ENCODE measurements at regions not wholly inside any gene's neighbourhood (a gene's known extent, or its start where the extent isn't known, plus 50 kb on each side); places are given as distances from the start of the nearest gene placed in this dataset.

DNA sequence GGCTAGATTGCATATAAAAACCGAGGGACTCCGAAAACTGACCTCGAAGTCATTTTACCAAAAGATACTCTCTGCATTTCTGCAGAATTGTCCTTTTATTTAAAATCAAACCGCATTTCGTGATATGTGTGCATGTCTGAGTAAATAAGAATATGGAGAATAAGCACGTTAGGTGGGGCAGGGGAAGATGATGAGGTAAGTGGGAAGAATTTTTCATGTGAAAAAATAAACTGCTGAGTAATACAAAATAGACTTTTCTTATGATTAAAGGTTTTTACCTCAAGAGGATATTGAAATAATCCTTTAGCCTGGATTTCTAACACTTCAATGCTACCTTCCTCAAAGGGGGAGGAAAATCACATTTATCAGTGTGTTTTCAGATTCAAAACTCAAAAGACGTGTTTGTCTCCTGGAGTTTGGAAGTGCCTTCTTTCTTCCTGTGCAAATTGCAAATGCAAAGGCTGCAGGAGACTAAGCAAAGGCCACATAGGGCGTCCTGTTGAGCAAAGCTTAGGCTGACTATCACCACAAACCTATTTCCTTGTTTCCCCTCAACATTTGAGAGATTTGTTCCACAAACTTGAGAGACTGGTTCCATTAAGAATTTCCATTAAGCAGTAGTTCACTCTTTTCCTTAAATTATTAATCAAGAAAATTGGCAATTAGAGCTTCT, 813.5 kb downstream of the MCTP2 start (continued):
- TF ChIP-seq, protein P1, sequence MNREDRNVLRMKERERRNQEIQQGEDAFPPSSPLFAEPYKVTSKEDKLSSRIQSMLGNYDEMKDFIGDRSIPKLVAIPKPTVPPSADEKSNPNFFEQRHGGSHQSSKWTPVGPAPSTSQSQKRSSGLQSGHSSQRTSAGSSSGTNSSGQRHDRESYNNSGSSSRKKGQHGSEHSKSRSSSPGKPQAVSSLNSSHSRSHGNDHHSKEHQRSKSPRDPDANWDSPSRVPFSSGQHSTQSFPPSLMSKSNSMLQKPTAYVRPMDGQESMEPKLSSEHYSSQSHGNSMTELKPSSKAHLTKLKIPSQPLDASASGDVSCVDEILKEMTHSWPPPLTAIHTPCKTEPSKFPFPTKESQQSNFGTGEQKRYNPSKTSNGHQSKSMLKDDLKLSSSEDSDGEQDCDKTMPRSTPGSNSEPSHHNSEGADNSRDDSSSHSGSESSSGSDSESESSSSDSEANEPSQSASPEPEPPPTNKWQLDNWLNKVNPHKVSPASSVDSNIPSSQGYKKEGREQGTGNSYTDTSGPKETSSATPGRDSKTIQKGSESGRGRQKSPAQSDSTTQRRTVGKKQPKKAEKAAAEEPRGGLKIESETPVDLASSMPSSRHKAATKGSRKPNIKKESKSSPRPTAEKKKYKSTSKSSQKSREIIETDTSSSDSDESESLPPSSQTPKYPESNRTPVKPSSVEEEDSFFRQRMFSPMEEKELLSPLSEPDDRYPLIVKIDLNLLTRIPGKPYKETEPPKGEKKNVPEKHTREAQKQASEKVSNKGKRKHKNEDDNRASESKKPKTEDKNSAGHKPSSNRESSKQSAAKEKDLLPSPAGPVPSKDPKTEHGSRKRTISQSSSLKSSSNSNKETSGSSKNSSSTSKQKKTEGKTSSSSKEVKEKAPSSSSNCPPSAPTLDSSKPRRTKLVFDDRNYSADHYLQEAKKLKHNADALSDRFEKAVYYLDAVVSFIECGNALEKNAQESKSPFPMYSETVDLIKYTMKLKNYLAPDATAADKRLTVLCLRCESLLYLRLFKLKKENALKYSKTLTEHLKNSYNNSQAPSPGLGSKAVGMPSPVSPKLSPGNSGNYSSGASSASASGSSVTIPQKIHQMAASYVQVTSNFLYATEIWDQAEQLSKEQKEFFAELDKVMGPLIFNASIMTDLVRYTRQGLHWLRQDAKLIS (CRISPR knock-in tag; IDR thresholded peaks at IDR 0.05; ENCODE audit: borderline replicate concordance): no peak
- TF ChIP-seq GRHL2 (CRISPR knock-in tag; IDR thresholded peaks at IDR 0.05; ENCODE audit: insufficient replicate concordance, severe bottlenecking): no peak
- TF ChIP-seq, protein P2, sequence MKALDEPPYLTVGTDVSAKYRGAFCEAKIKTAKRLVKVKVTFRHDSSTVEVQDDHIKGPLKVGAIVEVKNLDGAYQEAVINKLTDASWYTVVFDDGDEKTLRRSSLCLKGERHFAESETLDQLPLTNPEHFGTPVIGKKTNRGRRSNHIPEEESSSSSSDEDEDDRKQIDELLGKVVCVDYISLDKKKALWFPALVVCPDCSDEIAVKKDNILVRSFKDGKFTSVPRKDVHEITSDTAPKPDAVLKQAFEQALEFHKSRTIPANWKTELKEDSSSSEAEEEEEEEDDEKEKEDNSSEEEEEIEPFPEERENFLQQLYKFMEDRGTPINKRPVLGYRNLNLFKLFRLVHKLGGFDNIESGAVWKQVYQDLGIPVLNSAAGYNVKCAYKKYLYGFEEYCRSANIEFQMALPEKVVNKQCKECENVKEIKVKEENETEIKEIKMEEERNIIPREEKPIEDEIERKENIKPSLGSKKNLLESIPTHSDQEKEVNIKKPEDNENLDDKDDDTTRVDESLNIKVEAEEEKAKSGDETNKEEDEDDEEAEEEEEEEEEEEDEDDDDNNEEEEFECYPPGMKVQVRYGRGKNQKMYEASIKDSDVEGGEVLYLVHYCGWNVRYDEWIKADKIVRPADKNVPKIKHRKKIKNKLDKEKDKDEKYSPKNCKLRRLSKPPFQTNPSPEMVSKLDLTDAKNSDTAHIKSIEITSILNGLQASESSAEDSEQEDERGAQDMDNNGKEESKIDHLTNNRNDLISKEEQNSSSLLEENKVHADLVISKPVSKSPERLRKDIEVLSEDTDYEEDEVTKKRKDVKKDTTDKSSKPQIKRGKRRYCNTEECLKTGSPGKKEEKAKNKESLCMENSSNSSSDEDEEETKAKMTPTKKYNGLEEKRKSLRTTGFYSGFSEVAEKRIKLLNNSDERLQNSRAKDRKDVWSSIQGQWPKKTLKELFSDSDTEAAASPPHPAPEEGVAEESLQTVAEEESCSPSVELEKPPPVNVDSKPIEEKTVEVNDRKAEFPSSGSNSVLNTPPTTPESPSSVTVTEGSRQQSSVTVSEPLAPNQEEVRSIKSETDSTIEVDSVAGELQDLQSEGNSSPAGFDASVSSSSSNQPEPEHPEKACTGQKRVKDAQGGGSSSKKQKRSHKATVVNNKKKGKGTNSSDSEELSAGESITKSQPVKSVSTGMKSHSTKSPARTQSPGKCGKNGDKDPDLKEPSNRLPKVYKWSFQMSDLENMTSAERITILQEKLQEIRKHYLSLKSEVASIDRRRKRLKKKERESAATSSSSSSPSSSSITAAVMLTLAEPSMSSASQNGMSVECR (CRISPR knock-in tag; IDR thresholded peaks at IDR 0.05; ENCODE audit: borderline replicate concordance): no peak
- TF ChIP-seq SOX15 (CRISPR knock-in tag; IDR thresholded peaks at IDR 0.05): no peak
- no peak for TF ChIP-seq OVOL2 (CRISPR knock-in tag; IDR thresholded peaks at IDR 0.05; ENCODE audit: borderline replicate concordance)

DNA sequence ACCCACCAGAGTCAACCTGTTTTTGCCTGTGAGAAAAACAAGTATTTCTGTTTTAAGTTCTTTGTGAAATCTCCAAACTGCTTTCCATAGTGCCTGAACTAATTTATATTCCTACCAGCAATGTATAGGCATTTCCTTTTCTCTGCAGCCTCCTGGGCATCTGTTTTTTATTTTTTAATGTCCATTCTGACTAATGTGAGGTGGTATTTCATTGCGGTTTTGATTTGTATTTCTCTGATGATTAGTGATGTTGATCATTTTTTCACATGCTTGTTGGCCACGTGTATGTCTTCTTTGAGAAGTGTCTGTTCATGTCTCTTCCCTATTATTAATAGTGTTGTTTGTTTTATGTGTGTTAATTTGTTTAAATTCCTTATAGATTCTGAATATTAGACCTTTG, 820.5 kb downstream of the MCTP2 start:
- Mint-ChIP-seq H3K4me1 (peaks cover 11% of the 10 kb centered on the region), H3K4me3 (no peak overlapping the region), H3K27me3 (ENCODE audit: low read depth) (no peaks in the 10 kb centered on the region; the same call in none of the 2 replicates), H3K36me3 (peaks cover 45% of the 10 kb centered on the region), H3K9me3 (peaks cover 64% of the 10 kb centered on the region), H3K27ac (no peak overlapping the region)
- DNase-seq (ENCODE audit: low spot score) (no peak), ATAC-seq (no peak)
- ChIA-PET CTCF (no interaction called here), POLR2A (no interaction called here)
- TF ChIP-seq ZNF219 (CRISPR knock-in tag; IDR thresholded peaks at IDR 0.05; ENCODE audit: borderline replicate concordance) (no peak), ZNF423 (CRISPR knock-in tag; IDR thresholded peaks at IDR 0.05) (no peak), OVOL2 (CRISPR knock-in tag; IDR thresholded peaks at IDR 0.05; ENCODE audit: borderline replicate concordance) (no peak), ATF1 (CRISPR knock-in tag; IDR thresholded peaks at IDR 0.05) (no peak), ZNF671 (CRISPR knock-in tag; IDR thresholded peaks at IDR 0.05) (no peak), CREM (CRISPR knock-in tag; IDR thresholded peaks at IDR 0.05) (no peak), IRF2 (CRISPR knock-in tag; IDR thresholded peaks at IDR 0.05; ENCODE audit: borderline replicate concordance, low read depth) (no peak), NFATC4 (CRISPR knock-in tag; IDR thresholded peaks at IDR 0.05) (no peak), SMAD4 (CRISPR knock-in tag; IDR thresholded peaks at IDR 0.05) (no peak), ZNF263 (CRISPR knock-in tag; IDR thresholded peaks at IDR 0.05; ENCODE audit: low read depth) (no peak), GABPB1 (CRISPR knock-in tag; IDR thresholded peaks at IDR 0.05) (no peak)
- TF ChIP-seq, protein P3, sequence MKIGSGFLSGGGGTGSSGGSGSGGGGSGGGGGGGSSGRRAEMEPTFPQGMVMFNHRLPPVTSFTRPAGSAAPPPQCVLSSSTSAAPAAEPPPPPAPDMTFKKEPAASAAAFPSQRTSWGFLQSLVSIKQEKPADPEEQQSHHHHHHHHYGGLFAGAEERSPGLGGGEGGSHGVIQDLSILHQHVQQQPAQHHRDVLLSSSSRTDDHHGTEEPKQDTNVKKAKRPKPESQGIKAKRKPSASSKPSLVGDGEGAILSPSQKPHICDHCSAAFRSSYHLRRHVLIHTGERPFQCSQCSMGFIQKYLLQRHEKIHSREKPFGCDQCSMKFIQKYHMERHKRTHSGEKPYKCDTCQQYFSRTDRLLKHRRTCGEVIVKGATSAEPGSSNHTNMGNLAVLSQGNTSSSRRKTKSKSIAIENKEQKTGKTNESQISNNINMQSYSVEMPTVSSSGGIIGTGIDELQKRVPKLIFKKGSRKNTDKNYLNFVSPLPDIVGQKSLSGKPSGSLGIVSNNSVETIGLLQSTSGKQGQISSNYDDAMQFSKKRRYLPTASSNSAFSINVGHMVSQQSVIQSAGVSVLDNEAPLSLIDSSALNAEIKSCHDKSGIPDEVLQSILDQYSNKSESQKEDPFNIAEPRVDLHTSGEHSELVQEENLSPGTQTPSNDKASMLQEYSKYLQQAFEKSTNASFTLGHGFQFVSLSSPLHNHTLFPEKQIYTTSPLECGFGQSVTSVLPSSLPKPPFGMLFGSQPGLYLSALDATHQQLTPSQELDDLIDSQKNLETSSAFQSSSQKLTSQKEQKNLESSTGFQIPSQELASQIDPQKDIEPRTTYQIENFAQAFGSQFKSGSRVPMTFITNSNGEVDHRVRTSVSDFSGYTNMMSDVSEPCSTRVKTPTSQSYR (CRISPR knock-in tag; IDR thresholded peaks at IDR 0.05): no peak
- TF ChIP-seq, protein P4, sequence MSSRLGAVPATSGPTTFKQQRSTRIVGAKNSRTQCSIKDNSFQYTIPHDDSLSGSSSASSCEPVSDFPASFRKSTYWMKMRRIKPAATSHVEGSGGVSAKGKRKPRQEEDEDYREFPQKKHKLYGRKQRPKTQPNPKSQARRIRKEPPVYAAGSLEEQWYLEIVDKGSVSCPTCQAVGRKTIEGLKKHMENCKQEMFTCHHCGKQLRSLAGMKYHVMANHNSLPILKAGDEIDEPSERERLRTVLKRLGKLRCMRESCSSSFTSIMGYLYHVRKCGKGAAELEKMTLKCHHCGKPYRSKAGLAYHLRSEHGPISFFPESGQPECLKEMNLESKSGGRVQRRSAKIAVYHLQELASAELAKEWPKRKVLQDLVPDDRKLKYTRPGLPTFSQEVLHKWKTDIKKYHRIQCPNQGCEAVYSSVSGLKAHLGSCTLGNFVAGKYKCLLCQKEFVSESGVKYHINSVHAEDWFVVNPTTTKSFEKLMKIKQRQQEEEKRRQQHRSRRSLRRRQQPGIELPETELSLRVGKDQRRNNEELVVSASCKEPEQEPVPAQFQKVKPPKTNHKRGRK (CRISPR knock-in tag; IDR thresholded peaks at IDR 0.05; ENCODE audit: borderline replicate concordance): no peak
- TF ChIP-seq, protein P5, sequence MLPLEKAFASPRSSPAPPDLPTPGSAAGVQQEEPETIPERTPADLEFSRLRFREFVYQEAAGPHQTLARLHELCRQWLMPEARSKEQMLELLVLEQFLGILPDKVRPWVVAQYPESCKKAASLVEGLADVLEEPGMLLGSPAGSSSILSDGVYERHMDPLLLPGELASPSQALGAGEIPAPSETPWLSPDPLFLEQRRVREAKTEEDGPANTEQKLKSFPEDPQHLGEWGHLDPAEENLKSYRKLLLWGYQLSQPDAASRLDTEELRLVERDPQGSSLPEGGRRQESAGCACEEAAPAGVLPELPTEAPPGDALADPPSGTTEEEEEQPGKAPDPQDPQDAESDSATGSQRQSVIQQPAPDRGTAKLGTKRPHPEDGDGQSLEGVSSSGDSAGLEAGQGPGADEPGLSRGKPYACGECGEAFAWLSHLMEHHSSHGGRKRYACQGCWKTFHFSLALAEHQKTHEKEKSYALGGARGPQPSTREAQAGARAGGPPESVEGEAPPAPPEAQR (CRISPR knock-in tag; IDR thresholded peaks at IDR 0.05): no peak
- TF ChIP-seq, protein P6, sequence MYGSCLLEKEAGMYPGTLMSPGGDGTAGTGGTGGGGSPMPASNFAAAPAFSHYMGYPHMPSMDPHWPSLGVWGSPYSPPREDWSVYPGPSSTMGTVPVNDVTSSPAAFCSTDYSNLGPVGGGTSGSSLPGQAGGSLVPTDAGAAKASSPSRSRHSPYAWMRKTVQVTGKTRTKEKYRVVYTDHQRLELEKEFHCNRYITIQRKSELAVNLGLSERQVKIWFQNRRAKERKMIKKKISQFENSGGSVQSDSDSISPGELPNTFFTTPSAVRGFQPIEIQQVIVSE (CRISPR knock-in tag; IDR thresholded peaks at IDR 0.05; ENCODE audit: borderline replicate concordance): no peak
